Natural killer cell (primary cell): ENCODE measurements at regions not wholly inside any gene's neighbourhood (a gene's known extent, or its start where the extent isn't known, plus 50 kb on each side); places are given as distances from the start of the nearest gene placed in this dataset.
"Not testable (repeated sequence)": the region's sequence is repeated elsewhere in the genome, so short reads cannot be mapped to it uniquely, and the experiment has no call there.

Experiments used
- ATAC-seq, 3 donors: fragments of 150-1000 bp in 2 of 3; fragments of 200-7000 bp in 1 of 3; cut with Tn5 transposase; 1 replicate in 1 of 3; 2 replicates in 2 of 3; pipeline ENCODE4 v1.10.0; 2021; ENCODE audit warnings: mild to moderate bottlenecking in 2 of 3, moderate library complexity in 2 of 3
- DNase-seq, 2 donors: peaks; one replicate each; pipeline versions ENCODE4 v3.0.0 to v3.0.0-alpha.2; 2013 to 2021; ENCODE audit warnings: mixed read lengths in 1 of 2
- H3K27ac ChIP-seq: one replicate; pipeline ENCODE4 v1.5.1; 2013; ENCODE audit warnings: mild to moderate bottlenecking, low read length
- H3K27me3 ChIP-seq: one replicate; pipeline ENCODE4 v1.6.1; 2013; ENCODE audit warnings: low read length; ENCODE audit not compliant: control insufficient read depth, insufficient read depth
- H3K36me3 ChIP-seq: one replicate; pipeline ENCODE4 v1.6.1; 2013; ENCODE audit warnings: low read length; ENCODE audit not compliant: control insufficient read depth, insufficient read depth
- H3K4me1 ChIP-seq: one replicate; pipeline ENCODE4 v1.6.1; 2013; ENCODE audit warnings: low read length; ENCODE audit not compliant: control insufficient read depth, insufficient read depth
- H3K4me3 ChIP-seq: one replicate; pipeline ENCODE4 v1.5.1; 2013; ENCODE audit warnings: low read length
- H3K9me3 ChIP-seq: one replicate; pipeline ENCODE4 v1.6.1; 2013; ENCODE audit warnings: low read length; ENCODE audit not compliant: control insufficient read depth, insufficient read depth
- H3K27ac Mint-ChIP-seq, 2 donors: one replicate each; pipeline ENCODE4 v1.8.0; 2022; ENCODE audit warnings: mild to moderate bottlenecking in 2 of 2, mixed read lengths in 2 of 2, moderate library complexity in 1 of 2
- H3K27me3 Mint-ChIP-seq, 2 donors: one replicate each; pipeline ENCODE4 v1.8.0; 2022; ENCODE audit warnings: low read depth in 2 of 2, mixed read lengths in 2 of 2
- H3K36me3 Mint-ChIP-seq: one replicate; pipeline ENCODE4 v1.8.0; 2022; ENCODE audit warnings: mixed read lengths
- H3K4me1 Mint-ChIP-seq, 2 donors: one replicate each; pipeline ENCODE4 v1.8.0; 2022; ENCODE audit warnings: mixed read lengths in 2 of 2
- H3K4me3 Mint-ChIP-seq: one replicate; pipeline ENCODE4 v1.8.0; 2022; ENCODE audit warnings: mild to moderate bottlenecking, moderate library complexity, mixed read lengths
- H3K9me3 Mint-ChIP-seq, 2 donors: one replicate each; pipeline ENCODE4 v1.8.0; 2022; ENCODE audit warnings: mixed read lengths in 2 of 2
- WGBS: methylation state at CpG from one replicate; pipeline ENCODE4 v1.1.7; 2013; ENCODE audit warnings: missing lambda C conversion rate; ENCODE audit not compliant: insufficient coverage; 5-methylcytosine and 5-hydroxymethylcytosine counted together
- intact Hi-C: fragments of 100-400 bp; cut with micrococcal nuclease; formaldehyde crosslinking; loops from one replicate; pipeline ENCODE4 v1.14.2; 2022
- TF ChIP-seq, protein P1 (sequence below): fragments of 200-600 bp; IDR thresholded peaks from one replicate; pipeline ENCODE4 v1.8.0; 2022; ENCODE audit warnings: antibody characterized with exemption

- peaks cover 2 to 7% of the 10 kb centered on the region in 2 donors for H3K27me3 Mint-ChIP-seq
- intact Hi-C loops: no loop called here
- no peak overlapping the region for H3K27ac ChIP-seq
Measured at GRCh38 chr6:134768931-134769330, 181.0 kb downstream of the ALDH8A1 start.

DNA sequence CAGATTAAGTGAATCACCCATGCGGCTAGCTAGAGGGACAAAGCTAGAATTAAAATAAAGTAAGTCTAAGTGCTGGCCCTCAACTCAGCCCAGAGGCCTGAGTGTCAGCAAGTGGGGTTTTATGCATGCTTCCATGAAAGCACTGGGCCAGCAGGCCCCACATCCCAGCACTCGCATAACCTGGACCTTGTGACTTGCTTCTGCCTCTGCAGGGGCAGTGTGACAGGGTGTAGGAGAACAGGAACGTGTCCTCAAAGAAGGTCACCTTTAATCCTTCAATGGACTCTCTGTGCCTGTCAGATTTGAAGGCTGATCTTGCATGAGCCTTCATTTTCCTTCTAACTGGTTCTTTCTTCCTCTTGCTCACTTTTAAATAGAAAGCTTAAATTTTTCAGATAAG, 183.4 kb downstream of the ALDH8A1 start:
- H3K36me3 ChIP-seq: no peaks in the 10 kb centered on the region
- TF ChIP-seq, protein P1, sequence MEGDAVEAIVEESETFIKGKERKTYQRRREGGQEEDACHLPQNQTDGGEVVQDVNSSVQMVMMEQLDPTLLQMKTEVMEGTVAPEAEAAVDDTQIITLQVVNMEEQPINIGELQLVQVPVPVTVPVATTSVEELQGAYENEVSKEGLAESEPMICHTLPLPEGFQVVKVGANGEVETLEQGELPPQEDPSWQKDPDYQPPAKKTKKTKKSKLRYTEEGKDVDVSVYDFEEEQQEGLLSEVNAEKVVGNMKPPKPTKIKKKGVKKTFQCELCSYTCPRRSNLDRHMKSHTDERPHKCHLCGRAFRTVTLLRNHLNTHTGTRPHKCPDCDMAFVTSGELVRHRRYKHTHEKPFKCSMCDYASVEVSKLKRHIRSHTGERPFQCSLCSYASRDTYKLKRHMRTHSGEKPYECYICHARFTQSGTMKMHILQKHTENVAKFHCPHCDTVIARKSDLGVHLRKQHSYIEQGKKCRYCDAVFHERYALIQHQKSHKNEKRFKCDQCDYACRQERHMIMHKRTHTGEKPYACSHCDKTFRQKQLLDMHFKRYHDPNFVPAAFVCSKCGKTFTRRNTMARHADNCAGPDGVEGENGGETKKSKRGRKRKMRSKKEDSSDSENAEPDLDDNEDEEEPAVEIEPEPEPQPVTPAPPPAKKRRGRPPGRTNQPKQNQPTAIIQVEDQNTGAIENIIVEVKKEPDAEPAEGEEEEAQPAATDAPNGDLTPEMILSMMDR: no peak
- Mint-ChIP-seq H3K4me3 (no peak overlapping the region), H3K9me3 (no peaks in the 10 kb centered on the region), H3K27ac (no peak overlapping the region), H3K27me3 (peaks cover 2 to 7% of the 10 kb centered on the region in 2 donors), H3K36me3 (no peaks in the 10 kb centered on the region), H3K4me1 (no peaks in the 10 kb centered on the region)
- no peak for DNase-seq
- H3K4me3 ChIP-seq: no peak overlapping the region
- no peaks in the 10 kb centered on the region for H3K27me3 ChIP-seq
- intact Hi-C loops: no loop called here
- ATAC-seq: no peak
- H3K4me1 ChIP-seq: no peaks in the 10 kb centered on the region
- H3K27ac ChIP-seq: no peak overlapping the region
- no peaks in the 10 kb centered on the region for H3K9me3 ChIP-seq
- 82% methylated on average over 3 of the region's 3 CpGs for WGBS

More at GRCh38 chr6:134768931-134769330, 181.0 kb downstream of the ALDH8A1 start:
- no peak for DNase-seq
- Mint-ChIP-seq H3K4me1 (no peaks in the 10 kb centered on the region), H3K36me3 (no peaks in the 10 kb centered on the region), H3K9me3 (no peaks in the 10 kb centered on the region), H3K27ac (no peak overlapping the region), H3K4me3 (no peak overlapping the region)
- no peak for ATAC-seq
- Histone ChIP-seq H3K27me3 (no peaks in the 10 kb centered on the region), H3K36me3 (no peaks in the 10 kb centered on the region), H3K9me3 (no peaks in the 10 kb centered on the region), H3K4me3 (no peak overlapping the region), H3K4me1 (no peaks in the 10 kb centered on the region)
- WGBS: 80% methylated on average over 1 of the region's 2 CpGs
- TF ChIP-seq, protein P1: no peak

GRCh38 chr6:134764741-134765140, 185.2 kb downstream of the ALDH8A1 start:
- TF ChIP-seq, protein P1: no peak
- H3K9me3 Mint-ChIP-seq: no peaks in the 10 kb centered on the region
- ATAC-seq (no peak), DNase-seq (no peak)
- peaks cover 2 to 7% of the 10 kb centered on the region in 2 donors for H3K27me3 Mint-ChIP-seq
- Histone ChIP-seq H3K36me3 (no peaks in the 10 kb centered on the region), H3K27me3 (no peaks in the 10 kb centered on the region), H3K4me3 (no peak overlapping the region), H3K4me1 (no peaks in the 10 kb centered on the region), H3K9me3 (no peaks in the 10 kb centered on the region), H3K27ac (no peak overlapping the region)
- intact Hi-C loops: no loop called here
- no peak overlapping the region for H3K4me3 Mint-ChIP-seq
- H3K36me3 Mint-ChIP-seq: no peaks in the 10 kb centered on the region
- 100% methylated on average over 1 of the region's 3 CpGs for WGBS
- no peaks in the 10 kb centered on the region for H3K4me1 Mint-ChIP-seq
- no peak overlapping the region for H3K27ac Mint-ChIP-seq

DNA sequence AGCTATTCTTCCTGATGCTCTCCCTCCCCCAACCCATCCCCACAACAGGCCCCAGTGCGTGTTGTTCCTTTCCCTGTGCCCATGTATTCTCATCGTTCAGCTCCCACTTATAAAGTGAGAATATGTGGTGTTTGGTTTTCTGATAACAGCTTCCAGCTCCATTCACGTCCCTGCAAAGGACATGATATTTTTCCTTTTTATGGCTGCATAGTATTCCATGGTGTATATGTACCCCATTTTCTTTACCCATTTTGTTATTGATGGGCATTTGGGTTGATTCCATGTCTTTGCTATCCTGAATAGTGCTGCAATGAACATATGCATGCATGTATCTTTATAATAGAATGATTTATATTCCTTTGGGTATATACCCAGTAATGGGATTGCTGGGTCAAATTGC, 186.3 kb downstream of the ALDH8A1 start:
- H3K27me3 Mint-ChIP-seq, H3K4me3 Mint-ChIP-seq, H3K27ac ChIP-seq, H3K27ac Mint-ChIP-seq, H3K4me3 ChIP-seq, H3K4me1 Mint-ChIP-seq, H3K27me3 ChIP-seq, DNase-seq, intact Hi-C loops, H3K9me3 ChIP-seq, H3K4me1 ChIP-seq, ATAC-seq, H3K36me3 ChIP-seq, H3K9me3 Mint-ChIP-seq, H3K36me3 Mint-ChIP-seq: not testable (repeated sequence)
- WGBS: no CpG with 5 or more reads among the region's 3 CpGs
